DMS153 (cell line): ENCODE measurements at regions not wholly inside any gene's neighbourhood (a gene's known extent, or its start where the extent isn't known, plus 50 kb on each side); places are given as distances from the start of the nearest gene placed in this dataset.

Experiments used
- DNase-seq: peaks from one replicate; lab custom pipeline; 2025; lab: John Stamatoyannopoulos, UW

- no peak for DNase-seq
These were observed 627.1 kb upstream of the CCDC54 start for GRCh38 chr3:106750092-106750491.

GRCh38 chr3:106755336-106755735 is 621.9 kb upstream of the CCDC54 start:
- DNase-seq, result no peak

- no peak for DNase-seq
These were observed 620.3 kb upstream of the CCDC54 start for GRCh38 chr3:106756901-106757300.

GRCh38 chr3:106758459-106758858 is 618.8 kb upstream of the CCDC54 start:
- no peak for DNase-seq

- no peak for DNase-seq
These were observed 617.5 kb upstream of the CCDC54 start for GRCh38 chr3:106759731-106760130.

DNA sequence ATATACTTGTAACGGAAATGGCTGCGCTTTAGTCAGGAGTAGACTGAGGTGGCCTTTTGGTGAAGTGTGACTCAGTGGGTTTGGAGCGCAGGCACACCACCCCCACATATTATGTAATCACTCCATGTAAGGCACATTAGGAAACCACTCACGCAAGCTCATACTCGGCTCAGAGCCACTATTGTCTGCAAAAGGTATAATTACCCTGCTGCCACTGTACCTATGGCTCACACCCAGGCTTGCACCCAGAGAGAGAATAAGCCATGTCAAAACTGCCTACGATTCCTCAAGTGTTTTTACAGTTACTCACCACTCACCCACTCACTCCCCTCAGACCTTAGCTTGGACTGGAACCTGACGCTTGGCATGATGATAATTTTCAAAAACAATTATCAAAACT is 611.9 kb upstream of the CCDC54 start:
- no peak for DNase-seq

DNA sequence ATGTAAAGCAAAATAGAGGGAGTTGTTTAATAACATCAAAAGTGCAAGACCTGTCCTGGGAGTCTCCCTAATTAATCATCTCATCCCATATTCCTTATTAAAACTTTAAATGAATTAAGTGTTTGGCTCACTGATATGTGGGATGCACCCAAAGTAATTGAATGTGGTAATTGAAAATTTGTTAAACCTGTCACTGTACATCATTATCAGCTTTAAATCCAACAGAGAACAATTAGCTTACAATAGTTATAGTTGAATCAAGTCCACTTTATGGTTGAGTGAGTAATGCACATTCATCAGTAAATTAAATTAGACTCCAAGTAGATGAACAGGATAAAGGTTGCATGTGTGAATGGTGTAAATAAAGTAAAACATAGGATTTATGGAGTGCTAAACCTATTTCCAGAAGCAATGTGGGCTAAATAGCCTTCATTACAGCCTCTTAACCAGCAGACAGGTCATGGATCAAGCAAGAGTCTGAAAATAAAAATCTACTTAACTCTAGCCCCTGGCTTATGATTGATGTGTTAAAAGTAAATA is 608.2 kb upstream of the CCDC54 start:
- no peak for DNase-seq

DNA sequence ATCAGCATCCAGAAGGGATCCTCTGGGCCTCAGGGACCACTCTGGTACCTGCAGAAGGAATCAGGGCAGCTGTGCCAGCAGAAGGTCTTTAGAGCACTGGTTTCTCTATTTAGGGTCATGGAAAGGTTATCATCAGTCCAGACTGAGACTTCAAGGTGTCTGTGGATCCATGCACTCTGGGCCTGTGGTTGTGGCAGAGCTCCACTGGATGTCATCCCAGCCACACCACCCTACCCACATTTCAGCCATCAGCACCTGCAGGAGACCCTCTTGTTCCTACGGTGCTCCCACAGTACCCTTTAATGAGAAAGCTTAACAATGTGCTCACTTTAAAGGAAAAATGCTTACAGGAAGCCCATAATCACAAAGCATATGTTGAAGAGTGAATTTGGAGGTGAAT is 603.4 kb upstream of the CCDC54 start:
- DNase-seq, result no peak

GRCh38 chr3:106783231-106783630 is 594.0 kb upstream of the CCDC54 start:
- DNase-seq, result no peak

- DNase-seq, result no peak
These were observed 588.0 kb upstream of the CCDC54 start for GRCh38 chr3:106789276-106789675.

DNA sequence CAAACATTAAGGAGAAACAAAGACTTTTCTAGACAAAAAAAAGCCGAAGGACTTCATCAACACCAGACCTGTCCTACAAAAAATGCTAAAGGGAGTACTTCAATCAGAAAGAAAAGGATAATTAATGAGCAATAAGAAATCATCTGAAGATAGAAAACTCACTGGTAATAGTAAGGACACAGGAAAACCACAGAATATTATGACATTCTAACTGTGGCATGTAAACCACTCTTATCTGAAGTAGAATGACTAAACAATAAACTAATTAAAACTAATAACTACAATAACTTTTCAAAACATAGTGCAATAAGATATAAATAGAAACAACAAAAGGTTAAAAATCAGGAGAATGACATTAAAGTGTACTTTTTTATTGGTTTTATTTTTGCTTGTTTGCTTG is 584.5 kb upstream of the CCDC54 start:
- no peak for DNase-seq

DNA sequence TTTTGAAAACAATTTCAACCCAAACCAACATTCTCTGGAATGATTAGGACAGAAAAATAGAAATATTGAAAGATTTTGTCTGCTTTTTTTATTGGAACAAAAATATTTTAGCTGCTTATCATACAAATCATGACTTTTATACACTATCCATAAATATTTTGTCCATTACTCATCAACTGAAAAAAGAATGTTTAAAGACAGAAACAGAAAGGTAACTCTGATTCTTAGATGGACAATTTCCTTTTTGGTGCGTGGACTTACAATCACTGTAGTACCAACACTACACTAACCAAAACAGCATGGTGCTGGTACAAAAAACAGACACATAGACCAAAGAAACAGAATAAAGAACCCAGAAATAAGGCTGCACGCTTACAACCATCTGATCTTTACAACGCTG is 582.8 kb upstream of the CCDC54 start:
- DNase-seq, result no peak

- DNase-seq, result no peak
These were observed 581.7 kb upstream of the CCDC54 start for GRCh38 chr3:106795553-106795952.

DNA sequence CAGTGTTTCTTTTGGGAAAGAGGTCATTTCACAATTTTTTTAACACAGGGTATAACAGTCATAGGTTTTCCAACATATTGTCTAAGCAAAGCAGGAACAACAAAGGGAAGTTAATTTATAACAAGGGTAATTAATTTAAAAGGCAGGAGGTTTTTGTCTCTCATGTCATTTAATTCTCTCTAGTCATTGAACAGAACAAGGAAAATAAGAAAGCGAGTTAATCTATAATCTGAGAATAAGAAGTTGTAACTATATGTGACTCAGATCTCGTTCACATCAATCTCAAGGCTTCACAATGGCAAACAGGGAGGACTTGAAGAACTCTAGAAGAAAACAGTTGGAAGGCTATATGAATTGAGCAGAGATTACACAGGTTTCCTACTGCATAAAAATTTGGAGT is 579.8 kb upstream of the CCDC54 start:
- no peak for DNase-seq

DNA sequence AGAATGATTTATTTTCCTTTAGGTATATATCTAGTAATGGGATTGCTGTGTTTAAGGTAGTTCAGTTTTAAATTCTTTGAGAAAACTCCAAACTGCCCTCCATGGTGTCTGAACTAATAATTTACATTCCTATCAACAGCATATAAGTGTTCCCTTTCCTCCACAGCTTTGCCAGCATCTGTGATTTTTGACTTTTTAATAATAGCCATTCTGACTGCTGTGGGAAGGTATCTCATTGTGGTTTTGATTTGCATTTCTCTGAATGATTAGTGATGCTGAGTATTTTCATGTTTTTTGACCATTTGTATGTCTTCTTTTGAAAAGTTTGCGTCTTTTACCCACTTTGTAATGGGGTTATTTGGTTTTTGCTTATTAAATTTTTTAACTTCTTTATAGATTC is 571.6 kb upstream of the CCDC54 start:
- DNase-seq, result no peak

- DNase-seq, result no peak
These were observed 570.3 kb upstream of the CCDC54 start for GRCh38 chr3:106806964-106807363.

DNA sequence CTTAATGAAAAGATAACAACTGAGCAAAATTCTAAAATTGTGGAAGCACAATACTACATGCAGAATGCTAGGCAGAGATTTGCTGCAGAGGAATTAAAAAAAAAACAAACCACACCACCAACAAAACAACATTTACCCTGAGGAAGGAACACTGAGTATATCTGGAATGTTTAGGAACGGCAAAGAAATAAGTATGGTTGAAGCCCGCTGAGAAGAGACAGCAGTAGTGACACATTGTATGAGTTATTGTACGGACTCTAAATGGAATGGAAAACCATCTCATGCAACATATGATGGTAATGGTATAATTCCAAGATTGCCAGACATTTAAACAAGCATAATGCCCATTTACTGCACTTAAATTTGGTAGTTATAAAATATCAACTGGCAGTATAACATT is 568.2 kb upstream of the CCDC54 start:
- no peak for DNase-seq

- no peak for DNase-seq
These were observed 567.5 kb upstream of the CCDC54 start for GRCh38 chr3:106809623-106810299.

DNA sequence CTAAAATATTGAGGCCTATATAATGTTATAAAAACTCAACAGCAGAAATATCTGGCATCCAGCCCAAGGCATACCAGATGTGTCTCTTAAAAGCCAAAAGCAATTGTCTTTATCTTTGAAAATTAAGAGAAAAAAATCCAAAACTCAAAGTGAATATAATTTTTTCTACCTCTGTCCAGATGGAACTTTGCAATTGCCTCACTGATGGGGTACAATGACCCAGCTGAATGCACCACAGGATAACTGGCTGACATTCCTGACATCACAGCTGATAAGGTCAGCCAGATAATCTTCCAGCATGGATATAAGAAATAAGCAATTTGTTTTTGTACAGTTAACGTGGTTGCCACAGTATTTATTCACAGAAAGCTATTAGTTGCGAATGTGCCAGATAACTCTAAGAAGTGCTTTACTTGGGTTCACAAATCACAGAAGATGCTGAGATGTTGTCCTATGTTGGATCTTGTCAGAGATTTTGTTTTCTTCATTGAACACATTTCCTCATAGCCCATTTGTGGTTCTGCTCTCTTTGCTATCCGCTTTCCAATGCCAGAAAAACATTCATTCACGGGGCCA is 566.9 kb upstream of the CCDC54 start:
- DNase-seq, result no peak

DNA sequence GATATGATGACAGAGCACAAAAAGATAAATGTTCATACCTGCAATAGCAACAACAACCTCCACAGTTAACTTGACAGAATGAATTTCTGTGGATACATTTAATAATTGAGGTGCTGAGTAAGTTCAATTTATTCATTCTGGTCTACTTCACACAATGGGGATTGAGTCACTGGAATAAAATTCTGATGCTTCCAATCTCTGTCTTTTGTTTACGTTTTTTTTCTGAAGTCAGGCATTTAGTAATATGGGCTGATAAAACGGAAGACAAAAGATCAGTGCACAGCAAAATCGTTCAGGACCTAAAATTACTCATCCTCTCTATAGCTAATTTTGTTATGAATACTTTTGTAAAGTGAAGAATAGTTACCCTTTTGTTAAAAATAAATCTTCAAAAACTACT is 565.9 kb upstream of the CCDC54 start:
- DNase-seq, result no peak

DNA sequence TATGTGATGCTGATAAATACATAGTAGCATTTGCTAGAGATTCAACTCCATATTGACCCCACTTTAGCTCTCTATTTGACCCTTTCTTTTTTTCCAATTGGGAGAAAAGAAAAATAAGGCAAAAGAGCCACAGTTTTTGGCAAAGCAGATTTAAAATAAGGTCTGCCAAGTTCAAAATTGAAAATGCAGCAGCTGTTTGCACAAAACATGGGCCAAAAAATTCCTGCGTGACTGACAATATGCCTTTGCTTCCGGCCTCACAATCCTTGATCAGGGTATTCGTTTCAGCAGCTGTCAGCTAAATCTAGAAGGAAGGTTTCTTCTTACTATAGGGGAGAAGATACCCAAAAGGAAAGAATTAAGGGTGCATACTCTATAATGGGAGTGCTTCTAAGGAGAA is 563.5 kb upstream of the CCDC54 start:
- DNase-seq, result no peak

DNA sequence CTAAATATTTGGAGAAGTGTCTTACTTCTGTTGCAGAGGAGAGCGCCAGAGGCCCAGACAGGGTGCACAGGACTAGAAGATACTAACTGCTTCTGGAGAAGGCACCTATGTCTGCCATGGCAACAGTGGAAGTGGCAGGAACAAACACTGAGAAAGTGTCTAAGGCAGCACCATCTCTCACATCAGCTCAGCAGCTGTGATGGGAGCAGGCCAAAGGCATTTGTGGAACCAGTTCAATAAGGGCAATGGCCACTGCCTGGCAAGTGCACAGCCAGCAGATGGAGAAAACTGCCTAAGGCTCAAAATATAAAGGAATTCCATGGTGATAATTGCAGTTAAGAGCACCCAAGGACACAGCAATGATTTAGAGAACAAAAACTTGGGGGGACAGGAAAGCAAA is 563.0 kb upstream of the CCDC54 start:
- DNase-seq, result no peak

DNA sequence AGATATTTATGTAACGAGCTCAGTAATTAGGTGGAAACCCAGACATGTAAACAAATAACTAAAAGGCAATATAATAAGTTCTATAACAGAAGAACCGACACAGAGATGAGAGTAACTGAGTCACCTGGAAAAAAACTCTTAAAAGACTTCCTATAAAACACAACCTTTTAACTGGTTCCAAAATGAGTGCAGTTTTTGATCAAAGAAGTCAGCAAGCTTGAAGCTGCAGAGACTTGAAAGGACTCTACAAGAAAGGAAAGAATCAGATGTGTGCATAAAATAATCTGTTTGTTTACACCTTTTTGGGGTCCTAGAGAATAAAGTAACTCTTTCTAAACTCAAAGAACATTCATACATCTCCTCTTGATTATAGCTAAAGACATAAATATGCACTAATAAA is 560.4 kb upstream of the CCDC54 start:
- no peak for DNase-seq

DNA sequence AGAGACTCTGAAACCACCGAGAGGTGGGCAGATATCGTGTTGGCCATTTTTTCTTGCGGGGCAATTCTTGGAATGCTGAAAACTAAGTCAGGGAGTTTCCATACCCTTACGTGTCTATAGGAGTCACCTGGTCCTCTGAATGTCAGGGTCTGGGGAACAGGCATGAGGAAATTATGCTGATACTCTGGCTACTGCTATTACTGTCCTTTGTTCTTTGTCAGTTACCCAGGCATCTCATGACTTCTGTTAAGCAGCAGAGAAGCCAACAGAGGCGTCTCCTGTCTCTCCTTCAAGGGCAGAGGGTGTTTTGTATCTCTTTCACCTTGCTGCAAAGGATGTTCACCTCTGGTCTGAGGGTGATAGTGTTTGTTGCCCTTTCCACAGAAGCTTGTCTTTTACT is 559.5 kb upstream of the CCDC54 start:
- DNase-seq, result no peak
